Pancreas (tissue), 10 donors: ENCODE measurements at regions not wholly inside any gene's neighbourhood (a gene's known extent, or its start where the extent isn't known, plus 50 kb on each side); places are given as distances from the start of the nearest gene placed in this dataset.

ENCODE experiments used
- ATAC-seq, 4 donors: fragments of 200-7000 bp; cut with Tn5 transposase; one replicate each; pipeline versions ENCODE4 v1.8.0 to v1.9.1; 2020; ENCODE audit warnings: mild to moderate bottlenecking in 4 of 4, moderate library complexity in 4 of 4
- DNase-seq, 6 donors: peaks; one replicate each; pipeline ENCODE4 v3.0.0-alpha.2; 2020
- FAIRE-seq: peaks from 2 replicates; lab custom pipeline; 2012; peaks lifted over from hg19 to GRCh38; lab: Jason Lieb, UNC
- H3K27ac ChIP-seq, 4 donors: fragments of 200-600 bp; sonication (generic); 1 replicate in 3 of 4; 2 replicates in 1 of 4; pipeline versions ENCODE4 v1.5.0 to v1.8.0; 2020
- H3K27me3 ChIP-seq, 4 donors: fragments of 200-600 bp; one replicate each; pipeline ENCODE4 v1.8.0; 2021
- H3K36me3 ChIP-seq, 3 donors: fragments of 200-600 bp; sonication (generic) in 1 of 3; one replicate each; pipeline versions ENCODE4 v1.5.0 to v1.8.0; 2020 to 2021
- H3K4me1 ChIP-seq, 3 donors: fragments of 200-600 bp; one replicate each; pipeline ENCODE4 v1.8.0; 2021
- H3K4me3 ChIP-seq, 4 donors: fragments of 200-600 bp; sonication (generic) in 2 of 4; one replicate each; pipeline versions ENCODE4 v1.5.0 to v1.8.0; 2020 to 2021
- H3K9me3 ChIP-seq, 4 donors: fragments of 200-600 bp; one replicate each; pipeline ENCODE4 v1.8.0; 2021
- WGBS, 2 donors: extraction: QIAGEN DNeasy Blood & Tissue Kit; methylation state at CpG; one replicate each; pipeline ENCODE4 v1.1.7; 2013; 5-methylcytosine and 5-hydroxymethylcytosine counted together
- intact Hi-C, 3 donors: fragments of 100-400 bp; cut with DNase I; formaldehyde crosslinking; loops; one replicate each; pipeline versions ENCODE4 v1.11.1 to v1.14.2; 2022
- TF ChIP-seq, protein P1 (sequence below), 4 donors: fragments of 200-600 bp; sonication (generic) in 3 of 4; IDR thresholded peaks; one replicate each; pipeline versions ENCODE4 v1.5.0 to v1.8.0; 2021; ENCODE audit warnings: antibody characterized with exemption in 4 of 4
- donor health status: healthy with polysubstance abuse.
- donor health status: DM: no; HTN: no; CAD: no; lungs with moderate emphysema.
- donor health status: DM: no; HTN: no; CAD: no.
- donor health status: control.
- donor health status: control.
- donor health status: Bipolar disorder and iron deficiency.
- donor health status: DM: yes; HTN: yes; CAD: no.
- donor health status: DM: no; HTN: no; CAD: no.
- donor health status: DM: no; HTN: no; CAD: no.
- donor health status: DM: yes; HTN: yes; CAD: no.

DNA sequence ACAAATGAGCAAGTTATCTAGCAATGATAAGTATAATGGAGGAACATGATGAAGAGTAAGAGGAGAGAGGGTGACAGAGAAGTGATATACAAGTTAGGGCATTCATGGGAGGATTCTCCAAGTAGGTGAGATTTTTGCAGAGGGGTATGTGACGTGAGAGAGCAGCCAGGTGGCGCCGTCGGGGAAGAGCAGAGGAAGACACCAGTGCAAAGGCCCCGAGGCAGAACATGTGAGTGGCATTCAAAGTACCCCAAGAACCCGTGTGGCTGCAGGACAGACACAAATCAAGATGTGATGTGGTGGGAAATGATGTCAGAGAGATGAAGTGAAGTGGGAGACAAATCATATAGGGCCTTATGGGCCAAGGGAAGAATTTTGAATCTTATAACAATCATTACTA, 81.8 kb upstream of the GRM7 start:
- TF ChIP-seq, protein P1, sequence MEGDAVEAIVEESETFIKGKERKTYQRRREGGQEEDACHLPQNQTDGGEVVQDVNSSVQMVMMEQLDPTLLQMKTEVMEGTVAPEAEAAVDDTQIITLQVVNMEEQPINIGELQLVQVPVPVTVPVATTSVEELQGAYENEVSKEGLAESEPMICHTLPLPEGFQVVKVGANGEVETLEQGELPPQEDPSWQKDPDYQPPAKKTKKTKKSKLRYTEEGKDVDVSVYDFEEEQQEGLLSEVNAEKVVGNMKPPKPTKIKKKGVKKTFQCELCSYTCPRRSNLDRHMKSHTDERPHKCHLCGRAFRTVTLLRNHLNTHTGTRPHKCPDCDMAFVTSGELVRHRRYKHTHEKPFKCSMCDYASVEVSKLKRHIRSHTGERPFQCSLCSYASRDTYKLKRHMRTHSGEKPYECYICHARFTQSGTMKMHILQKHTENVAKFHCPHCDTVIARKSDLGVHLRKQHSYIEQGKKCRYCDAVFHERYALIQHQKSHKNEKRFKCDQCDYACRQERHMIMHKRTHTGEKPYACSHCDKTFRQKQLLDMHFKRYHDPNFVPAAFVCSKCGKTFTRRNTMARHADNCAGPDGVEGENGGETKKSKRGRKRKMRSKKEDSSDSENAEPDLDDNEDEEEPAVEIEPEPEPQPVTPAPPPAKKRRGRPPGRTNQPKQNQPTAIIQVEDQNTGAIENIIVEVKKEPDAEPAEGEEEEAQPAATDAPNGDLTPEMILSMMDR (IDR thresholded peaks at IDR 0.05), result no peak
- FAIRE-seq, result no peak

GRCh38 chr3:6781092-6781491, 79.8 kb upstream of the GRM7 start:
- no peaks in the 10 kb centered on the region for H3K4me1 ChIP-seq
- no peak overlapping the region for H3K4me3 ChIP-seq
- no peaks in the 10 kb centered on the region for H3K9me3 ChIP-seq
- FAIRE-seq (no peak), ATAC-seq (no peak), DNase-seq (no peak)
- intact Hi-C loops, result no loop called here
- TF ChIP-seq, protein P1 (IDR thresholded peaks at IDR 0.05), result no peak
- WGBS, 2 donors, result 73 to 82% methylated on average over 3 of the region's 3 CpGs
- H3K27me3 ChIP-seq, result no peaks in the 10 kb centered on the region
- no peaks in the 10 kb centered on the region for H3K36me3 ChIP-seq
- no peak overlapping the region for H3K27ac ChIP-seq

More for the DNA sequence above, 81.8 kb upstream of the GRM7 start:
- Histone ChIP-seq H3K27me3 (no peaks in the 10 kb centered on the region), H3K4me3 (no peak overlapping the region), H3K36me3 (no peaks in the 10 kb centered on the region), H3K27ac (no peak overlapping the region), H3K4me1 (no peaks in the 10 kb centered on the region), H3K9me3 (no peaks in the 10 kb centered on the region)
- ATAC-seq, result no peak
- DNase-seq, result no peak
- intact Hi-C loops, result no loop called here
- WGBS, 2 donors, result 90 to 92% methylated on average over 6 of the region's 6 CpGs

GRCh38 chr3:6785726-6786125, 75.2 kb upstream of the GRM7 start:
- TF ChIP-seq, protein P1 (IDR thresholded peaks at IDR 0.05), result no peak
- Histone ChIP-seq H3K4me1 (no peaks in the 10 kb centered on the region), H3K36me3 (no peaks in the 10 kb centered on the region), H3K9me3 (no peaks in the 10 kb centered on the region), H3K27me3 (no peaks in the 10 kb centered on the region), H3K4me3 (no peak overlapping the region), H3K27ac (no peak overlapping the region)
- FAIRE-seq (no peak), DNase-seq (no peak), ATAC-seq (no peak)
- intact Hi-C loops, result no loop called here
- 42 to 58% methylated on average over 2 of the region's 2 CpGs for WGBS, 2 donors

DNA sequence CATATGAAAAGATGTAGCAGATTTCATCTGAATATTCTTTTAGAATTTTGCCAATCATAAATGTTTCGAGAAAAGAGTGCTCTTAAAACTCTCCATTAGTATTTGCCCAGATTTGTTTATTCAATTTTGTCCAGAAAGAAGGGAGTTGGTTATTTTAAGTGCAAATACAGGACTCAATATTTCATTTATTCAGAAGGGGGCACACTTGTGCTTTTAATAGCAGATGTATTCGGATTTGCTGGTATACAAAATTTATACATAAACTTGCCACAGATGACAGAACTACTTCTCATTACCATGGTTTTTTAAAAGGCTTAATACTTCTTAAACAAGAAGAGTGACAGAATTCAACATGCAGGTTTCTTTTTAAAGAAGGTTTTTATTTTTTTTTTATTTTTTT, 69.8 kb upstream of the GRM7 start:
- DNase-seq, result no peak
- intact Hi-C loops, result no loop called here
- peak; percentile 39 for FAIRE-seq
- H3K4me1 ChIP-seq, result no peaks in the 10 kb centered on the region
- WGBS, 2 donors, result 48 to 58% methylated on average over 2 of the region's 2 CpGs
- no peaks in the 10 kb centered on the region for H3K27me3 ChIP-seq
- ATAC-seq, result no peak
- H3K27ac ChIP-seq, result no peak overlapping the region
- no peaks in the 10 kb centered on the region for H3K9me3 ChIP-seq
- H3K4me3 ChIP-seq, result no peak overlapping the region
- TF ChIP-seq, protein P1 (IDR thresholded peaks at IDR 0.05), result no peak
- H3K36me3 ChIP-seq, result no peaks in the 10 kb centered on the region

- intact Hi-C loops, result no loop called here
- DNase-seq (peak in 5 of 6 donors; percentile 21 to 65 (median 40)), ATAC-seq (peak in 3 of 4 donors; percentile 73 to 89 (median 78)), FAIRE-seq (no peak)
- Histone ChIP-seq H3K36me3 (no peaks in the 10 kb centered on the region), H3K9me3 (no peaks in the 10 kb centered on the region), H3K4me1 (no peaks in the 10 kb centered on the region), H3K27me3 (no peaks in the 10 kb centered on the region), H3K27ac (no peak overlapping the region), H3K4me3 (no peak overlapping the region)
- 55 to 66% methylated on average over 6 of the region's 6 CpGs for WGBS, 2 donors
- TF ChIP-seq, protein P1 (IDR thresholded peaks at IDR 0.05), result peak; percentile 61 to 79 (median 72)
Observed at GRCh38 chr3:6799264-6799915, 61.5 kb upstream of the GRM7 start.
